ENCODE measurements at regions not wholly inside any gene's neighbourhood (a gene's known extent, or its start where the extent isn't known, plus 50 kb on each side); places are given as distances from the start of the nearest gene placed in this dataset.
"Not testable (repeated sequence)": the region's sequence is repeated elsewhere in the genome, so short reads cannot be mapped to it uniquely, and the experiment has no call there.

DNA sequence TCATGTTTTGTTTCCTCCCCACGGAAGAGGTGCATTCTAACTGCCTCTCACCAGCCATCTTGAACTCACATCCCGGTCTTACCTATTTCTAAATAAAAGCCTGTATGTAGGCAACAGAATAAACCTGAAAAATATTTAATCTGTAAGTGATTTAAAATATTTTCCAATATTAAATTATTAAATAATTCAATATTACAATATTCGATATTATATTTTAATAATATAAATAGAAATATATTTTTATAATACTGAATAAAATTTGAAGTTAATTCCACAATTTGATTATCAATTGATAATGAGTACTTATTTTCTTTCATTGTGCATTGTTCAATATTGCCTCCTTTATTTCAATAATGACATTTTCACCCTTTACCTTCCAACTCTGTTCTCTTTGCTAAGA lies 404.4 kb downstream of the CYLC2 start:
- DNase-seq (ENCODE audit: low spot score) = no peak

- DNase-seq (ENCODE audit: low spot score) = no peak
These were observed 412.1 kb downstream of the CYLC2 start for GRCh38 chr9:103407260-103407659.

DNA sequence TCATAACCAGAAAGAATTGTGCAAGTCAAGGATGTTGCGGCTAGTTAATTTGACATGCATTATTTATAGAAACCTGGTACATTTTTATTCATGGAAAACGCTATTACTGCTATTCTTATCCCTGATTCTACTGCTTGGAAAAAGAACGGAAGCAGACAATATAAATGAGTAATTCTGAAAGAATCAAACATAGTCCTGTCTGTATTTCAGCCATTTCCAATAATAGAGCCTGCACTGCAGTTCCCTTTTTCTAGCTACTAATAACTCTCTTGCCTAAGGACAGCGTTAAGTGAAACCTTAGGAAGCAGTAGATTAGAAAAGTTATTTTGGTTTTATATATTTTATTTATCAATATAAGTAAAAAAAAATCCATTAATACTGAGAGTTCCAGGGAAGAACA lies 414.9 kb downstream of the CYLC2 start:
- no peak for DNase-seq (ENCODE audit: low spot score)

DNA sequence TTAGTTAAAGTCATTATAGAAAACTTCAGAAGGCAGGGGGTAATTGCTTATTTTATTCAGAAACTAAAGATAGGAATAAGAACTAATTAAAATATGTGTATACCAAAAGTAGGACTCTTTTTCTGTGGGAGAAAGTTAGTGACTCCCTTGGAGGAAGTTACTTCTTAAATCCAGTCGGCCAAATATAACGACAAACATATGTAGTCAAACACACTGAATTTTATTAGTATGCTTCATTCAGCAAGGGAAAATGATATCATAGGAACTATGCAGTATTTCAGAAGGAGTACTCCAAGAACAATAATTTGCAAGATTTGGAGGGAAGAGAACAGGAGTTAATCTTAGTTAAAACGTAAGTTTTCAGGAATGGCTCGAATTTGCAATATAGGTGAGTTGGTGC lies 432.6 kb downstream of the CYLC2 start:
- DNase-seq (ENCODE audit: low spot score) = no peak

GRCh38 chr9:103430469-103430868 lies 435.3 kb downstream of the CYLC2 start:
- DNase-seq (ENCODE audit: low spot score) = no peak

DNA sequence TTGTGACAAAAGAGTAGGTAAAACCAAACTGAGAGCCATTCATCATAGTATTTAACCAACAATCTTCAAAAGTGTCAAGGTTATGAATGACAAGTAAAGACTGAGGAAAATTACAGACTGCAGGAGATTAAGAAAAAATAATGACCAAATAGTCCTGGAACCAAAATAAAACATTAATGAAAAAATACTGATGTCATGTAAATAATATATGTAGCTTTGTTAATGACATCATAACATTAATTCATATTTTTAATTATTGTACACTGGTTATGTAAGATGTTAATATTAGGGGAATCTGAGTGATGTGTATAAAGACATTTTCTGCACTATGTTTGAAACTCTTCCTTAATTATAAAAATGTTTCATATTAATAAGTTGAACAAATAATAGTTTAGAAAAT lies 436.7 kb downstream of the CYLC2 start:
- no peak for DNase-seq (ENCODE audit: low spot score)

GRCh38 chr9:103444176-103444575 lies 449.0 kb downstream of the CYLC2 start:
- no peak for DNase-seq (ENCODE audit: low spot score)

DNA sequence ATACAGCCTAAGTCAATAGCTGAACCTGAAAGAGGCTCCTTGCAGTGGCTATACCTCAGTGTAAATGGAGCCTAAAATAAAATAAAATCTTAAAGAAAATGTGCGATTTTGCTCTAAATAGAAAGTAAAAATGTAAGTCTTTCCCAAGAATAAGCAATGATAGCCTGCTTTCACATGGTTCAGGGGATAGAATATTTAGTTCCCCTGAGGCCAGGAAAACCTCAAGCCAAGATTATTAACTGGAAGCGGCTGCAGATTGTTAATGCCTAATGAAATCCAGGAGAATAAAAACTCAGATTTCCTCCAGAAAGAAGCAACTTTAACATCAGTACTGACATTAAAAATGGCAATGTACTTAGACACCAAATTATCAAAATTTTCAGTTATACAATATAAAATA lies 463.7 kb downstream of the CYLC2 start:
- no peak for DNase-seq (ENCODE audit: low spot score)

DNA sequence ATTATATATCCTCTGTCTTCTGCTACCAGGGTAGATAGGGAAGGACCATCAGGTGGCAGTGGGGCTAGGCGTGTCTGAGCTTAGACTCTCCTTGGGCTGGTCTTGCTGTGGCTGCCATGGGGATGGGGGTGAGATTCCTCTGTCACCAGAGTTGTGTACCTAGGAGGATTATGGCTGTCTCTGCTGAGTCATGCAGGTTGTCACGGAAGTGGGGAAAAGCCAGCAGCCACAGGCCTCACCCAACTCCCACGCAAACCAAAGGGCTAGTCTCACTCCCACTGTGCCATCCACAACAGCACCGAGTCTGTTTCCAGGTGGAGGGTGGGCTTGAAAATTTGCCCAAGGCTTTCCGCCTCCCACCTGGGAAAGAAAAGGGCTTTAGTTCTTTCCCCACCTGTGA lies 476.1 kb downstream of the CYLC2 start:
- DNase-seq (ENCODE audit: low spot score) = no peak

DNA sequence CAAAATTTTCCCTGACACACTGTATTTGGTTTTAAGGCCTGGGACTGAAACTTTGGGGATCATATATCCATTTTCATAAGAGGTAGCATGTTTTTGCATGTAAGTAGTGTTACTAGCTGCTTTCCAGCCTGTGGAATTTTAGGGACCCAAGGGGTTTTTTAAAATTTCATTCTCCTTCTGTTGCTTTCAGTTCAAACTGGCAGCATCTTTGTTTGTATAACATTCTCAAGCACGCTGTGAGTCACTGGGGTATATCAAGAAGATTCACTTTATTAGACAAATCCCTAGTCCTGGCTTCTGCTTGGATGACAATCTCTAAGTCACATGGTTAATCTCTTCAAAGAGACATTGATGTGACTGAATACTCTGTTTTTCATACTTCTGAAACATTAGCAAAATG lies 479.0 kb downstream of the CYLC2 start:
- no peak for DNase-seq (ENCODE audit: low spot score)

GRCh38 chr9:103483471-103484096 lies 488.5 kb downstream of the CYLC2 start:
- no peak for DNase-seq (ENCODE audit: low spot score)

GRCh38 chr9:103485138-103485537 lies 490.0 kb downstream of the CYLC2 start:
- DNase-seq (ENCODE audit: low spot score) = no peak

GRCh38 chr9:103514767-103515166 lies 519.6 kb downstream of the CYLC2 start:
- DNase-seq (ENCODE audit: low spot score) = no peak

DNA sequence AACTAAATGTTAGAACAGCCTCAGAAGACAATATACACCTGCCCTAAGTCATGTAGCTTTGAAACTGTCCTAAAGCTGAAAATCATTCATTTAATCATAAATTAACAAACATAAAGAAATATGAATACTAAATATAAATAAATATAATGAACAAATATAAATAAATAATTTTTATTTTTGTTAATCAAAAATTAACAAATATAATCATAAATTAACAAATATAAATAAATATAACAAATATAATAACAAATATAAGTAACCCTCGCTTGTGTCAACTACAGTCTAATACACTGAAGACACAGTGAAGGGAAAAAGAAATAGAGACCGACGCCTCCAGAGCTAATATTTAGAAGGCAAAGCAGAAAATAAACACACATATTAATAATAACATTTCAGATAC lies 527.3 kb downstream of the CYLC2 start:
- DNase-seq (ENCODE audit: low spot score) = no peak

DNA sequence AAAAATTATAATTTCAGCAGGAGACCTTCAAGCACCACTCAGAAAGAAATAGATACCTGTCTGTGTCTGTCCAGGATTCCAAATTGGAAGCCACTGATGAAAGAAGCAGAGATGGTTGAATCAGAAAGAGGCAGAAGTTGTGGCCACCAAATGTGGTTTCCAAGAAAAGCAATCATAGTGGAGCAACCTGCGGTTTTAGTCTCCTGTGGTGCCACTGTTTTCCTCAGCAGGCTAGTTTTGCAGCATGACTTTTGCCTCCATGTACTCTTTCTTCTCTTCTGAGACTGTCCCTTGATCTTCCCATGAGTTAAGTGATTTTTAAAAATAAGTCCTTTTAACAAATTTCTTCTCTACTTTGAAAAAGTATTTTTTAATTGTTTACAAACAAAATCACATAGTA lies 535.8 kb downstream of the CYLC2 start:
- no peak for DNase-seq (ENCODE audit: low spot score)

GRCh38 chr9:103533318-103533717 lies 538.2 kb downstream of the CYLC2 start:
- no peak for DNase-seq (ENCODE audit: low spot score)

DNA sequence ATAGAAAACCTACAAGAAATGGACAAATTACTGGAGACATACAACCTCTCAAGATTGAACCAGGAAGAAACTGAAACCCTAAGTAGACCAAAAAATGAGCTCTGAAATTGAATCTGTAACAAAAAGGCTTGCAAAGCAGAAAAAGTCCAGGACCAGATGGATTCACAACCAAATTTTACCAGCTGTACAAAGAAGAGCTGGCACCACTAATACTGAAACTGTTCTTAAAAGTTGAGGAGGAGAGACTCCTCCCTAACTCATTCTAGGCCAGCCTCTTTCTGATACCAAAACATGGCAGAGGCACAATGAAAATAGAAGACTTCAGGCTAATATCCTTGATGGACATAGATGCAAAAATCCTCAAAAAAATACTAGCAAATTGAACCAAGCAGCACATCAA lies 542.3 kb downstream of the CYLC2 start:
- DNase-seq (ENCODE audit: low spot score) = no peak

- DNase-seq (ENCODE audit: low spot score) = no peak
These were observed 548.8 kb upstream of the SMC2 start for GRCh38 chr9:103545260-103545659.

DNA sequence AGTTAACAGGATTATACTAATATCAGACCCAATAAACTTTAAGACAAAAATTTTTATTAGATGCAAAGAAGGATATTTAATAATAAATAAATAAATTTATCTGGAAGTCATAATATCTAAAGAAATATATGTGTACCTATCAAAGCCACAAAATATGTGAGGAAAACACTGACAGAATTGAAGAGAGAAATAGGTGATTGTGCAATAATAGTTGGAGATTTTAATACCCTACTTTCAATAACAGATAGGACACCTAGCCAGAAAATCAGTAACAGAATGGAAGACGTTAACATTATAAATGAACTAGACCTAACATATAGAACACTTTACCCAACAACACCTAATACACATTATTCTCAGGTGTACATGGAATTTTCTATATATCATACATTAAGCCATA lies 541.4 kb upstream of the SMC2 start:
- no peak for DNase-seq (ENCODE audit: low spot score)

GRCh38 chr9:103574056-103574455 lies 520.1 kb upstream of the SMC2 start:
- DNase-seq (ENCODE audit: low spot score) = no peak

- DNase-seq (ENCODE audit: low spot score) = no peak
These were observed 507.4 kb upstream of the SMC2 start for GRCh38 chr9:103586721-103587120.

DNA sequence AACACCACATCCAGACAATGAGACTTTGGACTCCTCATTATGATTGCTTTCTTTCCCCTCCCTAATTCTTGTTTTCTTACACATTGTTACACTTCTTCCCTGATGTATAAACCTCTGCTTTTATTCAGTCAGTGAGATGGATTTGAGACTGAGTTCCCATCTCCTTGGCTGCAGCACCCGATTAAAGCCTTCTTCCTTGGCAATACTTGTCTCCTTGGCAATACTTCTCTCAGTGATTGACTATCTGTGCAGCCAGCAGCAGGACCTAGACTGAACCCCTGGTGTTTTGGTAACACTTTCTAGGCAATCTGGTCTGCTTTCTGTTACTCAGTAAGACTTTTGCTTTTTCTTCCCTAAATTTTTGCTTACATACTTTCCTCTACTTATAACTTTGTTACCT lies 492.8 kb upstream of the SMC2 start:
- DNase-seq (ENCODE audit: low spot score) = no peak

DNA sequence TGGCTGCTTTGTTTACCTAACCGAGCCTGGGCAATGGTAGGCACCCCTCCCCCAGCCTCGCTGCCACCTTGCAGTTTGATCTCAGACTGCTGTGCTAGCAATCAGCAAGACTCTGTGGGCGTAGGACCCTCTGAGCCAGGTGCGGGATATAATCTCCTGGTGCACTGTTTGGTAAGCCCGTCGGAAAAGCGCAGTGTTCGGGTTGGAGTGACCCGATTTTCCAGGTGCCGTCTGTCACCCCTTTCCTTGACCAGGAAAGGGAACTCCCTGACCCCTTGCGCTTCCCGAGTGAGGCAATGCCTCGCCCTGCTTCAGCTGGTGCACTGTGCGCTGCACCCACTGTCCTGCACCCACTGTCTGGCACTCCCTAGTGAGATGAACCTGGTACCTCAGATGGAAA lies 482.2 kb upstream of the SMC2 start:
- not testable (repeated sequence) for DNase-seq (ENCODE audit: low spot score)

- DNase-seq (ENCODE audit: low spot score) = no peak
These were observed 478.1 kb upstream of the SMC2 start for GRCh38 chr9:103615994-103616393.

DNA sequence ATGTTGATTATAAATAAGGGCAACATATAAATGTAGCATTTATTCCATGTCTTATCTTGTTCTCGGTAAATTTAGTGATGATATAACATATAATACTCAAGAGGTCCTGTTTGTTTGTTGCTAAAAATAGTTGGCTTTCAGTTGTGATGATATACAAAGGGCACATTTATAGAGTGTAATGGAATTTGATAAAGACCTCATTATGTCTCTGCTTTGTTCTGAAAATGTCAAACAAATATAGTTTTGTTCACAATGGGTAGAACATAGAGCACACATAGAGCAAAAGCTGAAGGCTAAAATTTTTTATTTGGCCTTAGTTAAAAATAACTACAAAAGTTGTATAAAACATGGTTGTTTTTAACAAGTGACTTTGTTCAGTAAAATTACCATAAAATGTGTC lies 477.1 kb upstream of the SMC2 start:
- no peak for DNase-seq (ENCODE audit: low spot score)

Measured in cerebellar cortex (tissue), 1 donor.